ENCODE measurements at regions not wholly inside any gene's neighbourhood (a gene's known extent, or its start where the extent isn't known, plus 50 kb on each side); places are given as distances from the start of the nearest gene placed in this dataset.

GRCh38 chr7:114832906-114833595 lies 88.8 kb upstream of the MDFIC start:
- no peak overlapping the region for H3K4me3 Mint-ChIP-seq (ENCODE audit: unreplicated experiment)
- no peaks in the 10 kb centered on the region for H3K36me3 Mint-ChIP-seq (ENCODE audit: unreplicated experiment)

GRCh38 chr7:114835303-114835702 lies 86.6 kb upstream of the MDFIC start:
- no peak for DNase-seq (ENCODE audit: extremely low spot score, unreplicated experiment)
- Mint-ChIP-seq H3K27ac (ENCODE audit: unreplicated experiment) (no peak overlapping the region), H3K27me3 (ENCODE audit: unreplicated experiment) (peaks cover 2% of the 10 kb centered on the region), H3K9me3 (ENCODE audit: unreplicated experiment) (no peaks in the 10 kb centered on the region), H3K4me1 (ENCODE audit: unreplicated experiment) (no peaks in the 10 kb centered on the region), H3K4me3 (ENCODE audit: unreplicated experiment) (no peak overlapping the region), H3K36me3 (ENCODE audit: unreplicated experiment) (no peaks in the 10 kb centered on the region)
- TF ChIP-seq CTCF (IDR thresholded peaks at IDR 0.05) = no peak

More at GRCh38 chr7:114832906-114833595, 88.8 kb upstream of the MDFIC start:
- Mint-ChIP-seq H3K27ac (ENCODE audit: unreplicated experiment) (no peak overlapping the region), H3K9me3 (ENCODE audit: unreplicated experiment) (peaks cover 5% of the 10 kb centered on the region), H3K4me1 (ENCODE audit: unreplicated experiment) (no peaks in the 10 kb centered on the region), H3K27me3 (ENCODE audit: unreplicated experiment) (peaks cover 2% of the 10 kb centered on the region)
- DNase-seq (ENCODE audit: extremely low spot score, unreplicated experiment) = no peak
- TF ChIP-seq CTCF (IDR thresholded peaks at IDR 0.05) = no peak

GRCh38 chr7:114835861-114836260 lies 86.0 kb upstream of the MDFIC start:
- no peaks in the 10 kb centered on the region for H3K4me1 Mint-ChIP-seq (ENCODE audit: unreplicated experiment)
- peaks cover 2% of the 10 kb centered on the region for H3K27me3 Mint-ChIP-seq (ENCODE audit: unreplicated experiment)
- no peaks in the 10 kb centered on the region for H3K36me3 Mint-ChIP-seq (ENCODE audit: unreplicated experiment)
- no peak for DNase-seq (ENCODE audit: extremely low spot score, unreplicated experiment)
- H3K4me3 Mint-ChIP-seq (ENCODE audit: unreplicated experiment) = no peak overlapping the region
- no peak overlapping the region for H3K27ac Mint-ChIP-seq (ENCODE audit: unreplicated experiment)
- TF ChIP-seq CTCF (IDR thresholded peaks at IDR 0.05) = no peak
- no peaks in the 10 kb centered on the region for H3K9me3 Mint-ChIP-seq (ENCODE audit: unreplicated experiment)

- no peak for TF ChIP-seq CTCF (IDR thresholded peaks at IDR 0.05)
- H3K36me3 Mint-ChIP-seq (ENCODE audit: unreplicated experiment) = no peaks in the 10 kb centered on the region
- H3K4me1 Mint-ChIP-seq (ENCODE audit: unreplicated experiment) = no peaks in the 10 kb centered on the region
- H3K9me3 Mint-ChIP-seq (ENCODE audit: unreplicated experiment) = no peaks in the 10 kb centered on the region
- DNase-seq (ENCODE audit: extremely low spot score, unreplicated experiment) = no peak
- H3K4me3 Mint-ChIP-seq (ENCODE audit: unreplicated experiment) = no peak overlapping the region
- H3K27ac Mint-ChIP-seq (ENCODE audit: unreplicated experiment) = no peak overlapping the region
- no peaks in the 10 kb centered on the region for H3K27me3 Mint-ChIP-seq (ENCODE audit: unreplicated experiment)
Measured at GRCh38 chr7:114842551-114843065, 79.3 kb upstream of the MDFIC start.

GRCh38 chr7:114843102-114843501 lies 78.8 kb upstream of the MDFIC start:
- TF ChIP-seq CTCF (IDR thresholded peaks at IDR 0.05) = no peak
- Mint-ChIP-seq H3K4me3 (ENCODE audit: unreplicated experiment) (no peak overlapping the region), H3K9me3 (ENCODE audit: unreplicated experiment) (no peaks in the 10 kb centered on the region), H3K27me3 (ENCODE audit: unreplicated experiment) (no peaks in the 10 kb centered on the region), H3K27ac (ENCODE audit: unreplicated experiment) (no peak overlapping the region), H3K36me3 (ENCODE audit: unreplicated experiment) (no peaks in the 10 kb centered on the region), H3K4me1 (ENCODE audit: unreplicated experiment) (no peaks in the 10 kb centered on the region)
- DNase-seq (ENCODE audit: extremely low spot score, unreplicated experiment) = no peak
